Right lobe of liver (tissue), 6 donors: ENCODE measurements at regions not wholly inside any gene's neighbourhood (a gene's known extent, or its start where the extent isn't known, plus 50 kb on each side); places are given as distances from the start of the nearest gene placed in this dataset.

Source experiments
- ATAC-seq, 4 donors: fragments of 200-7000 bp; cut with Tn5 transposase; one replicate each; pipeline ENCODE4 v1.9.1; 2020; ENCODE audit warnings: mild to moderate bottlenecking in 4 of 4, moderate library complexity in 4 of 4
- DNase-seq, 3 donors: peaks; one replicate each; pipeline ENCODE4 v3.0.0-alpha.2; 2020
- H3K27ac ChIP-seq, 3 donors: fragments of 200-600 bp; one replicate each; pipeline ENCODE4 v1.8.0; 2022
- H3K27me3 ChIP-seq, 2 donors: fragments of 200-600 bp; one replicate each; pipeline ENCODE4 v1.8.0; 2022
- H3K36me3 ChIP-seq, 4 donors: fragments of 200-600 bp; sonication (generic) in 1 of 4; one replicate each; pipeline versions ENCODE4 v1.5.1 to v1.8.0; 2017 to 2022; ENCODE audit warnings: control low read depth in 1 of 4
- H3K4me1 ChIP-seq, 4 donors: fragments of 200-600 bp; sonication (generic) in 1 of 4; one replicate each; pipeline versions ENCODE4 v1.5.1 to v1.8.0; 2017 to 2022; ENCODE audit warnings: control low read depth in 1 of 4
- H3K4me3 ChIP-seq, 3 donors: fragments of 200-600 bp; one replicate each; pipeline ENCODE4 v1.8.0; 2022
- H3K9me3 ChIP-seq, 4 donors: fragments of 200-600 bp; sonication (generic) in 1 of 4; one replicate each; pipeline versions ENCODE4 v1.5.1 to v1.8.0; 2017 to 2022; ENCODE audit warnings: control low read depth in 1 of 4
- CTCF ChIP-seq, 4 donors: fragments of 200-600 bp in 3 of 4; fragments of 450-650 bp in 1 of 4; IDR thresholded peaks; one replicate each; pipeline versions ENCODE4 v1.5.1 to v1.8.0; 2016 to 2022; ENCODE audit warnings: antibody characterized with exemption in 4 of 4, mild to moderate bottlenecking in 2 of 4
- POLR2A ChIP-seq: fragments of 450-650 bp; IDR thresholded peaks from one replicate; pipeline ENCODE4 v1.6.1; 2017; ENCODE audit warnings: antibody characterized with exemption, mild to moderate bottlenecking
- WGBS: methylation state at CpG from one replicate; pipeline ENCODE4 v1.1.6; 2018; ENCODE audit warnings: low coverage, low lambda C conversion rate; ENCODE audit not compliant: insufficient coverage; ENCODE audit errors: missing lambda C conversion rate; 5-methylcytosine and 5-hydroxymethylcytosine counted together
- intact Hi-C, 2 donors: fragments of 100-400 bp; cut with DNase I; formaldehyde crosslinking; loops; one replicate each; pipeline versions ENCODE4 v1.11.2 to v1.14.1; 2022
- donor health status: DM: no; HTN: yes; CAD: no.
- donor health status: DM: no; HTN: no; CAD: no.
- donor health status: DM: no; HTN: no; CAD: no.
- donor health status: DM: no; HTN: yes; CAD: no.
- donor health status: DM: no; HTN: yes; CAD: no.

- no peaks in the 10 kb centered on the region for H3K27me3 ChIP-seq
- ATAC-seq (no peak), DNase-seq (no peak)
- no peaks in the 10 kb centered on the region for H3K4me1 ChIP-seq
- no peak overlapping the region for H3K27ac ChIP-seq
- TF ChIP-seq POLR2A (no peak), CTCF (IDR thresholded peaks at IDR 0.05) (no peak)
- no peaks in the 10 kb centered on the region for H3K36me3 ChIP-seq
- H3K4me3 ChIP-seq = no peak overlapping the region
- intact Hi-C loops = no loop called here
- no CpG with 5 or more reads among the region's 1 CpG for WGBS
- no peaks in the 10 kb centered on the region for H3K9me3 ChIP-seq
These were observed 558.9 kb downstream of the PKHD1 start for GRCh38 chr6:51528556-51528955.

- no peak for TF ChIP-seq CTCF (IDR thresholded peaks at IDR 0.05)
- no peak for TF ChIP-seq POLR2A
- no peaks in the 10 kb centered on the region for H3K4me1 ChIP-seq
- no peak for DNase-seq
- H3K27me3 ChIP-seq = no peaks in the 10 kb centered on the region
- H3K27ac ChIP-seq = no peak overlapping the region
- no peaks in the 10 kb centered on the region for H3K36me3 ChIP-seq
- ATAC-seq = no peak
- WGBS = 50% methylated on average over 1 of the region's 1 CpG
- H3K4me3 ChIP-seq = no peak overlapping the region
- no peaks in the 10 kb centered on the region for H3K9me3 ChIP-seq
- intact Hi-C loops = no loop called here
These were observed 558.2 kb downstream of the PKHD1 start for GRCh38 chr6:51529240-51529639.

GRCh38 chr6:51531623-51532022 lies 555.8 kb downstream of the PKHD1 start:
- intact Hi-C loops = no loop called here
- peak; percentile 38 to 65 (median 50) for ATAC-seq

GRCh38 chr6:51533962-51534361 lies 553.5 kb downstream of the PKHD1 start:
- no peaks in the 10 kb centered on the region for H3K9me3 ChIP-seq
- intact Hi-C loops = no loop called here
- no peak overlapping the region for H3K27ac ChIP-seq
- ATAC-seq (no peak), DNase-seq (no peak)
- TF ChIP-seq POLR2A = no peak
- no peak for TF ChIP-seq CTCF (IDR thresholded peaks at IDR 0.05)
- WGBS = 75% methylated on average over 3 of the region's 3 CpGs
- H3K27me3 ChIP-seq = no peaks in the 10 kb centered on the region
- no peaks in the 10 kb centered on the region for H3K4me1 ChIP-seq
- H3K4me3 ChIP-seq = no peak overlapping the region
- no peaks in the 10 kb centered on the region for H3K36me3 ChIP-seq

More at GRCh38 chr6:51531623-51532022, 555.8 kb downstream of the PKHD1 start:
- Histone ChIP-seq H3K27me3 (no peaks in the 10 kb centered on the region), H3K4me3 (no peak overlapping the region), H3K9me3 (no peaks in the 10 kb centered on the region), H3K36me3 (no peaks in the 10 kb centered on the region), H3K27ac (no peak overlapping the region), H3K4me1 (no peaks in the 10 kb centered on the region)
- TF ChIP-seq CTCF (IDR thresholded peaks at IDR 0.05) (peak in 1 of 4 donors; percentile 17), POLR2A (no peak)
- 59% methylated on average over 2 of the region's 2 CpGs for WGBS
- DNase-seq = no peak

GRCh38 chr6:51535327-51535726 lies 552.1 kb downstream of the PKHD1 start:
- no peaks in the 10 kb centered on the region for H3K27me3 ChIP-seq

More at GRCh38 chr6:51535327-51535726, 552.1 kb downstream of the PKHD1 start:
- Histone ChIP-seq H3K4me1 (no peaks in the 10 kb centered on the region), H3K36me3 (no peaks in the 10 kb centered on the region), H3K9me3 (no peaks in the 10 kb centered on the region), H3K27ac (no peak overlapping the region), H3K4me3 (no peak overlapping the region)
- DNase-seq (no peak), ATAC-seq (no peak)
- WGBS = 55% methylated on average over 1 of the region's 1 CpG
- TF ChIP-seq POLR2A (no peak), CTCF (IDR thresholded peaks at IDR 0.05) (no peak)
- intact Hi-C loops = no loop called here
